ENCODE measurements at regions not wholly inside any gene's neighbourhood (a gene's known extent, or its start where the extent isn't known, plus 50 kb on each side); places are given as distances from the start of the nearest gene placed in this dataset.
"Not testable (repeated sequence)": the region's sequence is repeated elsewhere in the genome, so short reads cannot be mapped to it uniquely, and the experiment has no call there.

DNA sequence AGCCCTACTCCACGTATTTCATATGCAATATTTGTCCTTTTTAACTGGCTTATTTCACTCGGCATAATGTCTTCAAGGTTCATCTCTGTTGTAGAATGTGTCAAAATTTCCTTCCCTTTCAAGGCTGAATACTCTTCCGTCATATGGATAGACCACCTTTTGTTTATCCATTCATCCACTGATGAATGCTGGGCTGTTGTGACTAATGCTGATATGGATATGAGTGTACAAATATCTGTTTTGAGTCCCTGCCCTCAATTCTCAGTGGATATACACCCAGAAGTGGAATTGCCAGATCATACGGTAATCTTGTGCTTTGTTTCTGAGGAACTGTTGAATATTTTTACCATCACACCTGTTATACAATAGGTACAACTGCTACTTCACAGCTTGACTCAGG, 155.2 kb upstream of the IRF2BP2 start:
- Histone ChIP-seq H3K27me3 (ENCODE audit: control insufficient read depth, insufficient read depth, low read length) (no peaks in the 10 kb centered on the region), H3K36me3 (ENCODE audit: control insufficient read depth, low read depth, low read length) (no peaks in the 10 kb centered on the region), H3K27ac (ENCODE audit: low read length) (no peak overlapping the region), H3K9ac (ENCODE audit: low read length) (no peak overlapping the region), H3K4me1 (ENCODE audit: control insufficient read depth, low read depth, low read length) (peaks cover 7% of the 10 kb centered on the region), H3K4me3 (ENCODE audit: low read length) (no peak overlapping the region), H3K9me3 (ENCODE audit: control insufficient read depth, low read depth, low read length) (no peaks in the 10 kb centered on the region)

GRCh38 chr1:234763910-234764309, 153.9 kb upstream of the IRF2BP2 start:
- Histone ChIP-seq H3K9me3 (ENCODE audit: control insufficient read depth, low read depth, low read length) (no peaks in the 10 kb centered on the region), H3K27me3 (ENCODE audit: control insufficient read depth, insufficient read depth, low read length) (no peaks in the 10 kb centered on the region), H3K4me3 (ENCODE audit: low read length) (no peak overlapping the region), H3K27ac (ENCODE audit: low read length) (no peak overlapping the region), H3K36me3 (ENCODE audit: control insufficient read depth, low read depth, low read length) (no peaks in the 10 kb centered on the region), H3K9ac (ENCODE audit: low read length) (no peak overlapping the region), H3K4me1 (ENCODE audit: control insufficient read depth, low read depth, low read length) (peaks cover 7% of the 10 kb centered on the region)

- Histone ChIP-seq H3K27ac (ENCODE audit: low read length) (no peak overlapping the region), H3K9ac (ENCODE audit: low read length) (no peak overlapping the region), H3K36me3 (ENCODE audit: control insufficient read depth, low read depth, low read length) (no peaks in the 10 kb centered on the region), H3K9me3 (ENCODE audit: control insufficient read depth, low read depth, low read length) (no peaks in the 10 kb centered on the region), H3K4me3 (ENCODE audit: low read length) (no peak overlapping the region), H3K4me1 (ENCODE audit: control insufficient read depth, low read depth, low read length) (peaks cover 7% of the 10 kb centered on the region), H3K27me3 (ENCODE audit: control insufficient read depth, insufficient read depth, low read length) (no peaks in the 10 kb centered on the region)
Measured at GRCh38 chr1:234763367-234763766, 153.4 kb upstream of the IRF2BP2 start.

GRCh38 chr1:234762127-234762526, 152.1 kb upstream of the IRF2BP2 start:
- H3K9ac ChIP-seq (ENCODE audit: low read length); H3K27ac ChIP-seq (ENCODE audit: low read length); H3K36me3 ChIP-seq (ENCODE audit: control insufficient read depth, low read depth, low read length); H3K4me1 ChIP-seq (ENCODE audit: control insufficient read depth, low read depth, low read length); H3K27me3 ChIP-seq (ENCODE audit: control insufficient read depth, insufficient read depth, low read length); H3K9me3 ChIP-seq (ENCODE audit: control insufficient read depth, low read depth, low read length); H3K4me3 ChIP-seq (ENCODE audit: low read length): not testable (repeated sequence)

DNA sequence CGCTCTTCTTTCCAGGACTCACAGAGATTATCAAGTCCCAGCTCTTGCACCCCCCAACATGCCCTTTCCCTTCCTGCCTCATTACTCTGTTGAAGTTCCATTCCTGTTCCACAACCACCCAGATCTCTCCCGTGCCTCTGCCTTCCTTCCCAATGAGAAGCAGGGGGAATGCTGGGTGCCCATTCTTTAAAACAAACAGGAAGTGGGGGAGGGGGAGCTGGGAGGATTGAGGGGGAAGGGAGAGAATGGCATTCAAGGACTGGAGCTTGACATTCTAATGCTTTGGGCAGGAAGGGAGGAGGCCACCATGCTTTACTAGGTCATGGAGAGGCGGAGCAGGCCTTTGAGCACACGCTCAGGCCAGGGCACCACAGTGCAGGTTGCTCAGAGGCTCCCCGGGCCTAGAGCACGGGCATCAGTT, 150.3 kb upstream of the IRF2BP2 start:
- no peaks in the 10 kb centered on the region for H3K9me3 ChIP-seq (ENCODE audit: control insufficient read depth, low read depth, low read length)
- H3K4me3 ChIP-seq (ENCODE audit: low read length) = no peak overlapping the region
- H3K27me3 ChIP-seq (ENCODE audit: control insufficient read depth, insufficient read depth, low read length) = no peaks in the 10 kb centered on the region
- no peak overlapping the region for H3K27ac ChIP-seq (ENCODE audit: low read length)
- H3K4me1 ChIP-seq (ENCODE audit: control insufficient read depth, low read depth, low read length) = peaks cover 7% of the 10 kb centered on the region
- H3K36me3 ChIP-seq (ENCODE audit: control insufficient read depth, low read depth, low read length) = no peaks in the 10 kb centered on the region
- no peak overlapping the region for H3K9ac ChIP-seq (ENCODE audit: low read length)

- no peak overlapping the region for H3K27ac ChIP-seq (ENCODE audit: low read length)
- H3K4me1 ChIP-seq (ENCODE audit: control insufficient read depth, low read depth, low read length) = peaks cover 7% of the 10 kb centered on the region
- no peak overlapping the region for H3K9ac ChIP-seq (ENCODE audit: low read length)
- H3K27me3 ChIP-seq (ENCODE audit: control insufficient read depth, insufficient read depth, low read length) = no peaks in the 10 kb centered on the region
- H3K4me3 ChIP-seq (ENCODE audit: low read length) = no peak overlapping the region
- H3K36me3 ChIP-seq (ENCODE audit: control insufficient read depth, low read depth, low read length) = no peaks in the 10 kb centered on the region
- H3K9me3 ChIP-seq (ENCODE audit: control insufficient read depth, low read depth, low read length) = no peaks in the 10 kb centered on the region
Measured at GRCh38 chr1:234759888-234760287, 149.9 kb upstream of the IRF2BP2 start.

DNA sequence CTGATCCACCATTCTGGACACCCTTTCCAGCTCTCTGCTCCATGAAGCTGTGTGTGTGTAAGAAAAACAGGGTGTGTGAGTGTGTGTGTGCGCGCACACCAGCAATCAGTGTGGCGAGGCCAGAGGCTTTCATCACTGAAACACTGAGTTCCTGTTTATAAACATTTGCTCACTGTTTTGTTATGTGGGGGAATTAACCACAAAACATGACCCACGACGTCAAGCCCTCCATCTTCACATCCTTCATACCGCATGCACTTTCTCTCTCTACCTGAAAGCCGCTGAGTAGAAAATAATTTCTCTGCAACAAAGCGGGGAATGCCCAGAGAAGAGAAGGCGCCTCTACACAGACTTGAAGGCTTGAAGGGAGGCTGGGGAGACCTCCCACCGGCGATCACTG, 148.9 kb upstream of the IRF2BP2 start:
- Histone ChIP-seq H3K4me3 (ENCODE audit: low read length) (no peak overlapping the region), H3K27me3 (ENCODE audit: control insufficient read depth, insufficient read depth, low read length) (no peaks in the 10 kb centered on the region), H3K36me3 (ENCODE audit: control insufficient read depth, low read depth, low read length) (no peaks in the 10 kb centered on the region), H3K27ac (ENCODE audit: low read length) (no peak overlapping the region), H3K9me3 (ENCODE audit: control insufficient read depth, low read depth, low read length) (no peaks in the 10 kb centered on the region), H3K9ac (ENCODE audit: low read length) (no peak overlapping the region), H3K4me1 (ENCODE audit: control insufficient read depth, low read depth, low read length) (peaks cover 7% of the 10 kb centered on the region)

GRCh38 chr1:234756857-234757256, 146.9 kb upstream of the IRF2BP2 start:
- Histone ChIP-seq H3K9me3 (ENCODE audit: control insufficient read depth, low read depth, low read length) (no peaks in the 10 kb centered on the region), H3K4me1 (ENCODE audit: control insufficient read depth, low read depth, low read length) (peaks cover 7% of the 10 kb centered on the region), H3K4me3 (ENCODE audit: low read length) (no peak overlapping the region), H3K27ac (ENCODE audit: low read length) (no peak overlapping the region), H3K9ac (ENCODE audit: low read length) (no peak overlapping the region), H3K27me3 (ENCODE audit: control insufficient read depth, insufficient read depth, low read length) (no peaks in the 10 kb centered on the region), H3K36me3 (ENCODE audit: control insufficient read depth, low read depth, low read length) (no peaks in the 10 kb centered on the region)

DNA sequence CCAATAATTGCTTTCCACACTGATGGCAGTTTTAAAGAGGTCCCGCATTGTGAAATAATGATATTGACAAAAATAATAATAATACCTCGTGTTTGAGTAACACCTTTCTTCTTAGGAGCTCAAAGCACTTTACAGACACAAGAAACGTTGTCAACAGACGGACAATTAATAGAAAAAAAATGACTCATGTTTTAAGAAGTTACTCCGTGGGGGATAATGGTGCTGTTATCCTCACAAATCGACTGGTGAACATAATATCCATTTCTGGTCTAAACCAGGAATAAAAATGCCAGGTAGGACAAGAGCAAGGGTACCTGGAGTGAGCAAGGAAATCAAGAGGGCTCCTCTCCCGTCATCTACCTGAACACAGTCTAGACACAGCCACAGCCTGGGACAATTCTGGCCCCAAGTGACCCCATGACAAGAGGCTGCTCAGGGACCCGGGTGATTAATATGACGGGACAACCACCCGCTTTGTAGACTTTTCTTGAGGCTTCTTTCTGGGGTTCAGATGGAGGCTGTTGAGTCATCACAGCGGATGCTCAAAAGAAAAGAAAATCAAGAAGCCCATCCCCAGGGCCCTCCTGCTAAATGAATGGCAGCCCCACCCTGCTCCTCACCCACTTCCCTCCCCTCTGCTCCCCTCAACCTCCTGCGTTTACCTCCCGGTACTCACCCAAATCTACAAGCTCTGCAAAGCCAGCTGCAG, 146.2 kb upstream of the IRF2BP2 start:
- Histone ChIP-seq H3K9me3 (ENCODE audit: control insufficient read depth, low read depth, low read length) (no peaks in the 10 kb centered on the region), H3K4me3 (ENCODE audit: low read length) (no peak overlapping the region), H3K4me1 (ENCODE audit: control insufficient read depth, low read depth, low read length) (peaks cover 7% of the 10 kb centered on the region), H3K27ac (ENCODE audit: low read length) (no peak overlapping the region), H3K36me3 (ENCODE audit: control insufficient read depth, low read depth, low read length) (no peaks in the 10 kb centered on the region), H3K27me3 (ENCODE audit: control insufficient read depth, insufficient read depth, low read length) (no peaks in the 10 kb centered on the region), H3K9ac (ENCODE audit: low read length) (no peak overlapping the region)

- Histone ChIP-seq H3K27me3 (ENCODE audit: control insufficient read depth, insufficient read depth, low read length) (no peaks in the 10 kb centered on the region), H3K36me3 (ENCODE audit: control insufficient read depth, low read depth, low read length) (no peaks in the 10 kb centered on the region), H3K27ac (ENCODE audit: low read length) (no peak overlapping the region), H3K4me3 (ENCODE audit: low read length) (no peak overlapping the region), H3K9me3 (ENCODE audit: control insufficient read depth, low read depth, low read length) (no peaks in the 10 kb centered on the region), H3K4me1 (ENCODE audit: control insufficient read depth, low read depth, low read length) (peaks cover 4% of the 10 kb centered on the region), H3K9ac (ENCODE audit: low read length) (no peak overlapping the region)
Measured at GRCh38 chr1:234755449-234755863, 145.5 kb upstream of the IRF2BP2 start.

GRCh38 chr1:234753979-234754378, 144.0 kb upstream of the IRF2BP2 start:
- Histone ChIP-seq H3K4me1 (ENCODE audit: control insufficient read depth, low read depth, low read length) (no peaks in the 10 kb centered on the region), H3K9ac (ENCODE audit: low read length) (no peak overlapping the region), H3K27ac (ENCODE audit: low read length) (no peak overlapping the region), H3K27me3 (ENCODE audit: control insufficient read depth, insufficient read depth, low read length) (no peaks in the 10 kb centered on the region), H3K4me3 (ENCODE audit: low read length) (no peak overlapping the region), H3K36me3 (ENCODE audit: control insufficient read depth, low read depth, low read length) (no peaks in the 10 kb centered on the region), H3K9me3 (ENCODE audit: control insufficient read depth, low read depth, low read length) (no peaks in the 10 kb centered on the region)

- no peaks in the 10 kb centered on the region for H3K9me3 ChIP-seq (ENCODE audit: control insufficient read depth, low read depth, low read length)
- H3K36me3 ChIP-seq (ENCODE audit: control insufficient read depth, low read depth, low read length) = no peaks in the 10 kb centered on the region
- H3K27me3 ChIP-seq (ENCODE audit: control insufficient read depth, insufficient read depth, low read length) = no peaks in the 10 kb centered on the region
- H3K9ac ChIP-seq (ENCODE audit: low read length) = no peak overlapping the region
- no peak overlapping the region for H3K4me3 ChIP-seq (ENCODE audit: low read length)
- no peaks in the 10 kb centered on the region for H3K4me1 ChIP-seq (ENCODE audit: control insufficient read depth, low read depth, low read length)
- H3K27ac ChIP-seq (ENCODE audit: low read length) = no peak overlapping the region
Measured at GRCh38 chr1:234752927-234753326, 142.9 kb upstream of the IRF2BP2 start.

Measured in iPS-18a (cell line).